COR-L47 (cell line): ENCODE measurements at regions not wholly inside any gene's neighbourhood (a gene's known extent, or its start where the extent isn't known, plus 50 kb on each side); places are given as distances from the start of the nearest gene placed in this dataset.
A peak's percentile ranks its signal among the peaks of the same experiment; 100 is the strongest.
"Not testable (repeated sequence)": the region's sequence is repeated elsewhere in the genome, so short reads cannot be mapped to it uniquely, and the experiment has no call there.

ENCODE experiments used
- DNase-seq: peaks from one replicate; lab custom pipeline; 2025; lab: John Stamatoyannopoulos, UW

DNA sequence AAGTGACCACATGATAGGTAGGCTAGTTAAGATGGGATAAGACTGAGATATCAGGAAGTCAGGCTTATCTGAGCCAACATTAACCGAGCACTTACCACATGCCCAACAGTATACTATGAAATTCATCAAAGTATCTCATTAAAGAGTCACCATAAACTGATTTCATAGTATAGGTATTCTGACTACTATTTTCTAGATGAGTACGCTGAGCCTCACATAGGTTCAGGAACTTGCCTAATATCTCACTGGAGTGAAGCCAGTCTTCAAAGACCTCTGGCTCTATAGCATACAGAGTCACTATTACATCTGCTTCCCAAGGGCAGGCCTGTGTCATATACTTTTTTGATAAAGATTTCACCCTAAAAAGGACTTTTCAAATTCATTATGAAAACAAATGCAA lies 115.6 kb upstream of the NGF start:
- DNase-seq: no peak

GRCh38 chr1:115452600-115453329 lies 114.7 kb upstream of the NGF start:
- DNase-seq: no peak

DNA sequence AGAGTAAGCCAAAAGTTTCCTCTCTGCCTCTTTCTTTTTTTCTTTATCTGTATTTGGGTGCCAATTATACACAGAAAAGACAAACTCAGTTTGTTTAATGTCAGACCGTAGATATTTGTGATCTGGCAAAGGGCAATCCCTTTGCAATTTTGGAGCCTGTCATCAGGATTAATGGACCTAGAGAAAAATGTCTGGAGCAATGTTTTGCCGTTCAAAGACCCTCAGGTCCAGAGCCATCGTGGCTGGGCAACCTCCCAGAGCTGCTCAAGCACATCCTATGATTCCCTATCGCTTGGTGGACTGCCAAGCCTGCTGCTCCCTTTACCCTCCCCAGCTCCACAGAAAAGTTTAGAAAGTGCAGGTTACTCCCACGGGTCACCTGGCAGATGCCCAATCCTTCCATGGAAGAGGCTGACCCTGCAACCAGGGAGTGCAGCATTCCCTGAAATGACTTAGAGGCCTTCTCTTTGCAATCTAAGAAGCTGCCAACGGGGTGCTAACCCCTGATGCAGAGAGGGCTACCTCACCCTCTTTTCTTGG lies 112.5 kb upstream of the NGF start:
- no peak for DNase-seq

- DNase-seq: no peak
Measured at GRCh38 chr1:115448282-115449044, 110.4 kb upstream of the NGF start.

DNA sequence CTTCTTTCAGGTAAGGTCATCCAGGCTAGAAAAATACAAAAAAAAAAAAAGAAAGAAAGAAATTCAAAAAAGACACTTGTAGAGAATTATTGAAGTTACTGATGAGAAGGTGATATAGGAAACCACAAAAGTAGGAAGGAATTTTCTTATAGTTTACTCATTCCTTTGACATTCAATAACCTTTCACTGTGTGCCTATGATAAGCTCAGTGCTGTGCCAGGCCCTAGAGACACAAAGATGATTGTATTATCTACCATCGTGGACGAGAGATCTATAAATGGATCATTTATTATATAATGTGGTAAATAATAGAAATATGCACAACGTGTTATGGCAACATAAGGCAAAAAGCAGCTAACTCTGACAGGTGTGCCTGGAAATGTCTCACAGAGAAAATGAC lies 109.6 kb upstream of the NGF start:
- DNase-seq: no peak

DNA sequence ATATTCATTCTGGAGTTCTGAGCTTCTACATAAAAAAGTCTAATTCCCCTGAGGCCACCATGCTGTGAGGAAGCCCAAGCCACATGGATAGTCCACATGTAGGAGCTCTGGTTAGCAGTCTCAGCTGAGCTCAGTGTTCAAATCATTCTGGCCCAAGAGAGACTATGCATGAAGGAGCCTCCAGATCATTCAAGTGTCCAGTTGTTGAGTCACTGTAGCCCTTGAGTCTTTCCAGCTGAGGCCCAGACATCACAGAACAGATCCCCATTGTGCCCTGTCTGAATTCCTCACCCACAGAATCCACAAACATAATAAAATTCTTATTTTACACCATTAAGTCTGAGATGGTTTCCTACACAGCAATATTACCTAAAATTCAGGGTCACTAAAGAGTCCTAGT lies 107.0 kb upstream of the NGF start:
- DNase-seq: no peak

GRCh38 chr1:115440733-115441132 lies 102.7 kb upstream of the NGF start:
- DNase-seq: no peak

GRCh38 chr1:115439520-115439919 lies 101.5 kb upstream of the NGF start:
- not testable (repeated sequence) for DNase-seq

DNA sequence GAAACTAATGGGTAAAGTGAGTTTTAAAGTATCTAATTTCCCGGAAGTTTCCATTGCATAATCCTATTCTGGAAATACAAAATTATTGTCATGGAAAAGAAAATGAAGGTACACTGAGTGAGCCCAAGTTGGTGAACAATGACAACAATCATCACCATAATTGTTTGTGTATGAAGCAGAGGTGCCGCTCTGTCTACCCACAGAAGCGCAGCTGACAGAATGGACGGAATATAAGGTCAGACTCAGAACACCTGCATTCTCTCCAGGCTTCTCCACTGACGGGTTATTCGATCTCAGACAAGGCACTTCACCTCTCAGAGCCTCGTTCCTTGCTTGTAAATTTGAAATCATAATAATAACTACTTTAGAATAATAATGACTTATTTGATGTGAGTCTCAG lies 99.1 kb upstream of the NGF start:
- DNase-seq: peak; percentile 90

DNA sequence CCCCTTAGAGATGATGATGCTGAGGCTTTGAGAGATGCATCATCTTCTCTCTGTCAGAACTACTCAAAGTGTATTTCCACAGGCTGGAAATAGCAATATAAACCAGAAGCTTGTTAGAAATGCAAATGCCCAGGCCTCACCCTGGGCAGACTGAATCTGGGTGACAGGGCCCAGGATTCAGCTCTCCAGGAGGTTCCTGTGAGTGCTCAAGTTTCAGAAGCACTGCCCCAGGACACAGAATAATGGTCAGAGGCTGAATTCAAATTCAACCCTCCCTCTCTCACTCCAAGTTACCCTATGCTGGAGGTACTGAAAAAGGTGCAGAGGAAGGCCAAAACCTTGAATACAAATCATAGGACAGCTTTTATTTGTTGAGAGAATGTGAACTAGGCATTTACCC lies 98.5 kb upstream of the NGF start:
- no peak for DNase-seq

DNA sequence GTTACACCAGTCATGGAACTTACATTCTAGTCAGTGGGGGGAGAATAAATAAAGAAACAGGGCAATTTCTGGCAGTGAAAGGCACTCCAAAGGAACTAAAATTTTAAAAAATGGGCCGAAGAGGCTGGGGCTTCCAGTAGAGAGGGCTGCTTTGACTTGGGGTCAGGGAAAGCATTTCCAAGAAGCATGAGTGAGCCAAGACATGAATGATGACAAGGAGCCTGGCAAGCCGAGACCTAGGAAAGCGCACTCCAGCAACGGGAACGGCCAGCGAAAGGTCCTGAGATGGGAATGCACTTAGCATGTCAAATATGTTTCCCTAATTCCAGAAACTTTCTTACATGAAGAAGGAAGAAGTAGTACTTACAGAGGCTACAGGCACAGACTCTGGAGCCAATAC lies 95.4 kb upstream of the NGF start:
- no peak for DNase-seq

- DNase-seq: no peak
Measured at GRCh38 chr1:115432061-115432460, 94.0 kb upstream of the NGF start.

DNA sequence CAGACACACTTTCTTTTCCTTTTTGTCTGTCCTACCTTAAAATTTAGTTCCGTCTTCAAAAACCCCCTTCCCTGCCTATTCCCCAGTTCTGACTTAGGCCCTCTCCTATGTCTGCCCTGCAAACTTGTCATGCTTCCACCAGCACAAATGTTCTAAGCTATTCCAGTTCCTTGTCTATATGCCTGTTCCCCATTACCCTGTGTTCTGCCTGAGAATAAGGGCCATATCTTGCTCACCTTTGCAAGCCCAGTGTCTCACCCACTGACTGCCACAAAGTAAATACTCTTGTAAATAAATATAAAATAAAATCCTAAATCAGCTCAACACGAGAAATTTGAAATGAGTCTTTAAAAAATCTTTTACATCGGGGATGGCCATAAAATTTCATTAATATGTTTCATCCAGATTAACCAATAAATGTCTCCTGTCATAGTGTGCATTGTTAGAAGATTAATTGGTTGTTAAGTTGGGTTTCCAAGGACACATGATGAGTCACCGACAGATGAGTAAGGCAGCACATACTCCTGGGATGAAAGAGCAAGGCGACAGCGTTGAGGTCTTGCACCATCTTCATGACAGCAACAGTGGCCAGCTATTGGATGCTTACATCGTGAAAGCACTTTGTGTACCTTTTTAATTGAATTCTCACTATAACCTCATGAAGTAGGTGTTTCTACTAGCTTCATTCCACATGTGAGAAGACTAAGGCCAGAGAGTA lies 92.6 kb upstream of the NGF start:
- no peak for DNase-seq

- DNase-seq: no peak
Measured at GRCh38 chr1:115429884-115430283, 91.8 kb upstream of the NGF start.

- DNase-seq: no peak
Measured at GRCh38 chr1:115429241-115429640, 91.2 kb upstream of the NGF start.

- DNase-seq: no peak
Measured at GRCh38 chr1:115428676-115429075, 90.6 kb upstream of the NGF start.

DNA sequence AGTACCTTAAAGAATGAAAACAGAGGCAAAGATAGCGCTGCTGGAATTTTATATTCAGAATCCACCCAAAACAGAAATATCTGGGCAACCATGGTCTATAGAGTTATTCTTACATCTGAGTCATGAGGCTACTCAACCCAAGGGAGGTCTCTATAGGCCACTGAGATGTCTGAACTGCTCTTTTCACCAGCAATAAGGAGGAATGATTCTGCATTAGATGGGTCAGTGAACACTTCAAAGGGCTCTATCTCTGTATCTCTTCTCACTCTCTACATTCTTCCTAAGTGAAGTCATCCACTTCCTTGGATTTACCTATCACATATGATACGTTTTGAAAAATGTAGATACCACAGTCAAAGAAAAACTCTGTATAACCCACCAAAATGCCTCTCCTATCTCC lies 90.2 kb upstream of the NGF start:
- DNase-seq: no peak

DNA sequence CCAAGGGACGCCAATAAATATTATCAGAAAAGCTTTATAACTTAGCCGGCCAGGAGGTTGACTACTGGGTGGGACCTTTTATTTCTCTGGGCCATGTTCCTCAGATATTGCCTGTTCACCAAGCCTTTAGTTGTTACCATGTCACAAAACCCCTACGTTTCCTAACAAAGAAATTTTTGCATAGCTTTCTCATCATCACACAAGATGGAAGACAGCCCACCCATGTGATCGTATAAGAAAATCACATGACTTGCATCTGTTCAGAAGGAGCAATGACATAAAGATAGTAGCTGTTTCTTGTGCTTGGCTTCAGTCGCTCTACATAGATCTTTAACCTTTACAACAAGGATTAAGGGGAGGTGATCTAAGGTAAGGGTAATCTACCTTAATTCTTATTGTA lies 88.9 kb upstream of the NGF start:
- no peak for DNase-seq

- DNase-seq: no peak
Measured at GRCh38 chr1:115426231-115426771, 88.3 kb upstream of the NGF start.

GRCh38 chr1:115425442-115425841 lies 87.4 kb upstream of the NGF start:
- no peak for DNase-seq

- DNase-seq: no peak
Measured at GRCh38 chr1:115423776-115424175, 85.7 kb upstream of the NGF start.

GRCh38 chr1:115419571-115419970 lies 81.5 kb upstream of the NGF start:
- no peak for DNase-seq

DNA sequence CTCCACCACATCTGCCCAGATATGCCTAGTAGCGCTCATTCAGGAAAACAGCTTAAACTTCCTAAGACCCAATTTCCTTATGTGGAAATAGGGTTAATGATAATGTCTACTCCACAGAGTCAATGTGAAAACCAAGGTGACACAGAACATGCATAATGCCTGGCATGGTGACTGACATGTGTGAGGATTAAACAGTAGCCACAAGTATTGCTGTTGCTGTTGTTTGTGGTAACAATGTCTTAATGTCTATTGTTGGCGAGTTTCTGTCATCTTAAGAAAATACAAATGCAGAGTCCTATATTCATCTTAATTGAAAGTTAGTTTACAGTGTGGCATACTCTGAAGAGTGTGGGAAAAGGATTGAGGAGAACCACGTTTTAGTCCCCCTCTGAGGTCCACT lies 75.6 kb upstream of the NGF start:
- DNase-seq: no peak
